Natural killer cell (primary cell): ENCODE measurements at regions not wholly inside any gene's neighbourhood (a gene's known extent, or its start where the extent isn't known, plus 50 kb on each side); places are given as distances from the start of the nearest gene placed in this dataset.

ENCODE experiments used
- ATAC-seq, 3 donors: fragments of 150-1000 bp in 2 of 3; fragments of 200-7000 bp in 1 of 3; cut with Tn5 transposase; 1 replicate in 1 of 3; 2 replicates in 2 of 3; pipeline ENCODE4 v1.10.0; 2021; ENCODE audit warnings: mild to moderate bottlenecking in 2 of 3, moderate library complexity in 2 of 3
- DNase-seq, 2 donors: peaks; one replicate each; pipeline versions ENCODE4 v3.0.0 to v3.0.0-alpha.2; 2013 to 2021; ENCODE audit warnings: mixed read lengths in 1 of 2
- H3K27ac ChIP-seq: one replicate; pipeline ENCODE4 v1.5.1; 2013; ENCODE audit warnings: mild to moderate bottlenecking, low read length
- H3K27me3 ChIP-seq: one replicate; pipeline ENCODE4 v1.6.1; 2013; ENCODE audit warnings: low read length; ENCODE audit not compliant: control insufficient read depth, insufficient read depth
- H3K36me3 ChIP-seq: one replicate; pipeline ENCODE4 v1.6.1; 2013; ENCODE audit warnings: low read length; ENCODE audit not compliant: control insufficient read depth, insufficient read depth
- H3K4me1 ChIP-seq: one replicate; pipeline ENCODE4 v1.6.1; 2013; ENCODE audit warnings: low read length; ENCODE audit not compliant: control insufficient read depth, insufficient read depth
- H3K4me3 ChIP-seq: one replicate; pipeline ENCODE4 v1.5.1; 2013; ENCODE audit warnings: low read length
- H3K9me3 ChIP-seq: one replicate; pipeline ENCODE4 v1.6.1; 2013; ENCODE audit warnings: low read length; ENCODE audit not compliant: control insufficient read depth, insufficient read depth
- H3K27ac Mint-ChIP-seq, 2 donors: one replicate each; pipeline ENCODE4 v1.8.0; 2022; ENCODE audit warnings: mild to moderate bottlenecking in 2 of 2, mixed read lengths in 2 of 2, moderate library complexity in 1 of 2
- H3K27me3 Mint-ChIP-seq, 2 donors: one replicate each; pipeline ENCODE4 v1.8.0; 2022; ENCODE audit warnings: low read depth in 2 of 2, mixed read lengths in 2 of 2
- H3K36me3 Mint-ChIP-seq: one replicate; pipeline ENCODE4 v1.8.0; 2022; ENCODE audit warnings: mixed read lengths
- H3K4me1 Mint-ChIP-seq, 2 donors: one replicate each; pipeline ENCODE4 v1.8.0; 2022; ENCODE audit warnings: mixed read lengths in 2 of 2
- H3K4me3 Mint-ChIP-seq: one replicate; pipeline ENCODE4 v1.8.0; 2022; ENCODE audit warnings: mild to moderate bottlenecking, moderate library complexity, mixed read lengths
- H3K9me3 Mint-ChIP-seq, 2 donors: one replicate each; pipeline ENCODE4 v1.8.0; 2022; ENCODE audit warnings: mixed read lengths in 2 of 2
- WGBS: methylation state at CpG from one replicate; pipeline ENCODE4 v1.1.7; 2013; ENCODE audit warnings: missing lambda C conversion rate; ENCODE audit not compliant: insufficient coverage; 5-methylcytosine and 5-hydroxymethylcytosine counted together
- intact Hi-C: fragments of 100-400 bp; cut with micrococcal nuclease; formaldehyde crosslinking; loops from one replicate; pipeline ENCODE4 v1.14.2; 2022
- TF ChIP-seq, protein P1 (sequence below): fragments of 200-600 bp; IDR thresholded peaks from one replicate; pipeline ENCODE4 v1.8.0; 2022; ENCODE audit warnings: antibody characterized with exemption

DNA sequence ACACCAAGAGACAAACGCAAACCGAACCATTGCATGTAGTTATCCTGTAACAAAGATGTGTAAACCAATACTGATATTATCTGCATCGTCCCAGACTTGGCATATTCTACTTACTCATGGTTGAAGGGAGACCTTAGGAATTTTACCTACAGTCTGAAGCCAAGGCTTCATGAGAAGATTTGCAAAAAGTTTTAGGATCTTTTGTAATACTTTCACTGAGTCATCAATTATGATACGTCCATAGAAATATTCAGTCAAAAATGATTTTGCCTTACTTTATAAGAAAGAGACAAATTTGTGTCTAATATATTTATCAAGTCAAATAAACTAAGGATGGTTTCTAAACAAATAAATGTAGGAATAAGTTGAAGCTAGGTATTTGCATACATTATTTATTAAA, 1176.1 kb upstream of the ADGRL2 start:
- Mint-ChIP-seq H3K36me3 (peaks cover 10% of the 10 kb centered on the region), H3K4me3 (no peak overlapping the region), H3K27me3 (no peaks in the 10 kb centered on the region), H3K27ac (no peak overlapping the region), H3K9me3 (peaks cover 11 to 16% of the 10 kb centered on the region in 2 donors), H3K4me1 (no peaks in the 10 kb centered on the region)
- Histone ChIP-seq H3K4me3 (no peak overlapping the region), H3K4me1 (no peaks in the 10 kb centered on the region), H3K9me3 (no peaks in the 10 kb centered on the region), H3K36me3 (no peaks in the 10 kb centered on the region), H3K27ac (no peak overlapping the region), H3K27me3 (no peaks in the 10 kb centered on the region)
- TF ChIP-seq, protein P1, sequence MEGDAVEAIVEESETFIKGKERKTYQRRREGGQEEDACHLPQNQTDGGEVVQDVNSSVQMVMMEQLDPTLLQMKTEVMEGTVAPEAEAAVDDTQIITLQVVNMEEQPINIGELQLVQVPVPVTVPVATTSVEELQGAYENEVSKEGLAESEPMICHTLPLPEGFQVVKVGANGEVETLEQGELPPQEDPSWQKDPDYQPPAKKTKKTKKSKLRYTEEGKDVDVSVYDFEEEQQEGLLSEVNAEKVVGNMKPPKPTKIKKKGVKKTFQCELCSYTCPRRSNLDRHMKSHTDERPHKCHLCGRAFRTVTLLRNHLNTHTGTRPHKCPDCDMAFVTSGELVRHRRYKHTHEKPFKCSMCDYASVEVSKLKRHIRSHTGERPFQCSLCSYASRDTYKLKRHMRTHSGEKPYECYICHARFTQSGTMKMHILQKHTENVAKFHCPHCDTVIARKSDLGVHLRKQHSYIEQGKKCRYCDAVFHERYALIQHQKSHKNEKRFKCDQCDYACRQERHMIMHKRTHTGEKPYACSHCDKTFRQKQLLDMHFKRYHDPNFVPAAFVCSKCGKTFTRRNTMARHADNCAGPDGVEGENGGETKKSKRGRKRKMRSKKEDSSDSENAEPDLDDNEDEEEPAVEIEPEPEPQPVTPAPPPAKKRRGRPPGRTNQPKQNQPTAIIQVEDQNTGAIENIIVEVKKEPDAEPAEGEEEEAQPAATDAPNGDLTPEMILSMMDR = no peak
- intact Hi-C loops = no loop called here
- 95% methylated on average over 2 of the region's 4 CpGs for WGBS
- DNase-seq (no peak), ATAC-seq (no peak)

DNA sequence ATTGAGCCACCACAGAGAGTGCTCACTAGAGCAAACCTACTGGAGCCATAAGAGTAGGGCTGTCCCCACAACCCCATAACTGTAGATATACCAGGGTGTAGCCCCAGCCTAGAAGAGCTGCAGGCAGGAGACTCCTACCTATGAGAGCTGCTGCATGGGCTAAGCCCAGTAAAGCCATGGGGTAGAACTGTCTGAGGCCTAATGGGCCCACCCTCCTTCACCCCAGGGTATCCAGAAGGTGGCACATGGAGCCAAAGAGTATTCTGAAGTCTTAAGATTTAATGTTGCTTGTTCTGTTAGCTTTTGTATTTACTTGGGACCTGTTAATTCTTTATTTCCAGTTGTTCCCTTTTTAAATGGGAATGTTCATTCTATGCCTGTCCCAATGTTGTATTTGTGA, 1193.7 kb upstream of the ADGRL2 start:
- Mint-ChIP-seq H3K9me3 (peaks cover 27 to 29% of the 10 kb centered on the region in 2 donors), H3K36me3 (peaks cover 6% of the 10 kb centered on the region), H3K27ac (no peak overlapping the region), H3K4me3 (no peak overlapping the region), H3K27me3 (no peaks in the 10 kb centered on the region), H3K4me1 (no peaks in the 10 kb centered on the region)
- H3K27me3 ChIP-seq = no peaks in the 10 kb centered on the region
- H3K36me3 ChIP-seq = no peaks in the 10 kb centered on the region
- no peaks in the 10 kb centered on the region for H3K4me1 ChIP-seq
- H3K4me3 ChIP-seq = no peak overlapping the region
- TF ChIP-seq, protein P1 = no peak
- no peak for DNase-seq
- H3K27ac ChIP-seq = no peak overlapping the region
- H3K9me3 ChIP-seq = peaks cover 7% of the 10 kb centered on the region
- ATAC-seq = no peak
- intact Hi-C loops = no loop called here

DNA sequence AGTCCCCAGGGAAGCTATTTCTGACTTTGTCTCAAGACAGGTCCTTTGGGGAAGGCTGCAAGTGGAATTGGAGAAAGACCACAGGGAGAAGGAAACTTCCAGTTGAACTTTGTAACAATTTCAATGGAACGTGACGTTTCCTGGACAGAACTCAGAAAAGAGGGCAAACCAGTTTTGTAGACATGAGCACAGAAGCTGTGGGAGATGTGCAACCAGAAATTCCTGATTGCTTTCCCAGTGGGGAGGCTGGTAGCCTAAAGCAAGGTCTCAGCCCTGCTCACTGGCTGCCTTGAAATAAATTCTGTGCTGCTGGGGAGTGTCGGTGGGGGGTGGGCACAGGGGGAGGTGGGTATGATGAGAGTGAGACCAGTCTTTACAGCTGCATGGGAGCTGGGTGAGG, 1206.7 kb upstream of the ADGRL2 start:
- Mint-ChIP-seq H3K4me1 (no peaks in the 10 kb centered on the region), H3K27me3 (no peaks in the 10 kb centered on the region), H3K9me3 (peaks cover 16 to 32% of the 10 kb centered on the region in 2 donors), H3K36me3 (peaks cover 55% of the 10 kb centered on the region), H3K4me3 (no peak overlapping the region), H3K27ac (no peak overlapping the region)
- TF ChIP-seq, protein P1 = no peak
- intact Hi-C loops = no loop called here
- DNase-seq = no peak
- H3K27me3 ChIP-seq = no peaks in the 10 kb centered on the region
- WGBS = 93% methylated on average over 3 of the region's 3 CpGs
- H3K4me1 ChIP-seq = no peaks in the 10 kb centered on the region
- H3K27ac ChIP-seq = no peak overlapping the region
- H3K4me3 ChIP-seq = no peak overlapping the region
- H3K36me3 ChIP-seq = no peaks in the 10 kb centered on the region
- H3K9me3 ChIP-seq = peaks cover 18% of the 10 kb centered on the region
- no peak for ATAC-seq

DNA sequence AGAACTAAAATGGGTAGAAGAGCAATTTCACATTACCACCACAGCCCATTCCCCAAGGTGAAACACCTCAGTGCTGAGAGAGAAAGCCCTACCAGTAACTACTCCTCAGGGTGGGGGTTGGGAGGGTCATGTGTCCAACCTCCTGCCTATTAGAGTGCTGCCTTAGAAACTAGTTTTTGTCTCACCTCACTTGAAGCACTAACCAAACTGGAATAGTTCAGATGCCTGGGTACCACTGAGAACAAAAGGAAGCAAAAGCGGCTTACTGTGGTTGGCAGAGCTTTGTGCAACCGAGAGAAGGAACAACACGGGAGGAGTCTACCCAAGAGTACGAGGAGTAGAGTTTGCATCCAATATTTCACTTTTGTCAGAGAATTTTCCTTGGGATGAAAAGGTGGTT, 1207.5 kb upstream of the ADGRL2 start:
- H3K27ac ChIP-seq = no peak overlapping the region
- peaks cover 21% of the 10 kb centered on the region for H3K9me3 ChIP-seq
- H3K27me3 ChIP-seq = no peaks in the 10 kb centered on the region
- H3K4me1 Mint-ChIP-seq = no peaks in the 10 kb centered on the region
- no peak overlapping the region for H3K27ac Mint-ChIP-seq
- intact Hi-C loops = no loop called here
- peaks cover 16 to 28% of the 10 kb centered on the region in 2 donors for H3K9me3 Mint-ChIP-seq
- ATAC-seq = no peak
- WGBS = 84% methylated on average over 4 of the region's 4 CpGs
- H3K36me3 Mint-ChIP-seq = peaks cover 47% of the 10 kb centered on the region
- no peak overlapping the region for H3K4me3 ChIP-seq
- H3K4me3 Mint-ChIP-seq = no peak overlapping the region
- TF ChIP-seq, protein P1 = no peak
- no peaks in the 10 kb centered on the region for H3K36me3 ChIP-seq
- no peaks in the 10 kb centered on the region for H3K27me3 Mint-ChIP-seq
- no peaks in the 10 kb centered on the region for H3K4me1 ChIP-seq
- DNase-seq = no peak
